Tibial nerve (tissue), 3 donors: ENCODE measurements at regions not wholly inside any gene's neighbourhood (a gene's known extent, or its start where the extent isn't known, plus 50 kb on each side); places are given as distances from the start of the nearest gene placed in this dataset.

Experiments
- POLR2A ChIP-seq, 2 donors: fragments of 450-650 bp; IDR thresholded peaks; one replicate each; pipeline ENCODE4 v1.6.1; 2017; ENCODE audit warnings: antibody characterized with exemption in 2 of 2, mild to moderate bottlenecking in 2 of 2, moderate library complexity in 2 of 2
- TF ChIP-seq, protein P1 (sequence below), 5 experiments: fragments of 200-600 bp in 3 of 5; fragments of 450-650 bp in 2 of 5; sonication (generic) in 3 of 5; IDR thresholded peaks; one replicate each; pipeline ENCODE4 v1.5.1; 2016 to 2019; ENCODE audit warnings: antibody characterized with exemption in 5 of 5, mild to moderate bottlenecking in 3 of 5, moderate library complexity in 2 of 5

DNA sequence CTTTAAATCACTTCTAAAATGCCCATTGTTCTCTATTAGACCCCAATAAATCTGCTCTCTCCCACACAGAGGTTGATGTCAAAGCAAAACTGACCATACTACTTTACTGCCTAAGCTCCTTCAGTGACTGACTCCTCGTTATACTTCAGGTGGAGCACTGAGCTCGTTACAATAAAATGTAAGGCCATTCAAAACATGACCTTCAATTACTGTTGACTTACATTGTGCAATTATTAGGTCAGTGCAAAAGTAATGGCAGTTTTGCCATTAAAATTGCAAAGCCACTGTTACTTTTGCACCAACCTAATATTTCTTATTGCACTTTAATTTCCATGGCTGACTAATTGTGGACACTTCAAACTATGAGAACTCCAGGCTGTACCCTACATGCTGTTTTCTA, 314.9 kb downstream of the MZT1 start:
- TF ChIP-seq, protein P1, sequence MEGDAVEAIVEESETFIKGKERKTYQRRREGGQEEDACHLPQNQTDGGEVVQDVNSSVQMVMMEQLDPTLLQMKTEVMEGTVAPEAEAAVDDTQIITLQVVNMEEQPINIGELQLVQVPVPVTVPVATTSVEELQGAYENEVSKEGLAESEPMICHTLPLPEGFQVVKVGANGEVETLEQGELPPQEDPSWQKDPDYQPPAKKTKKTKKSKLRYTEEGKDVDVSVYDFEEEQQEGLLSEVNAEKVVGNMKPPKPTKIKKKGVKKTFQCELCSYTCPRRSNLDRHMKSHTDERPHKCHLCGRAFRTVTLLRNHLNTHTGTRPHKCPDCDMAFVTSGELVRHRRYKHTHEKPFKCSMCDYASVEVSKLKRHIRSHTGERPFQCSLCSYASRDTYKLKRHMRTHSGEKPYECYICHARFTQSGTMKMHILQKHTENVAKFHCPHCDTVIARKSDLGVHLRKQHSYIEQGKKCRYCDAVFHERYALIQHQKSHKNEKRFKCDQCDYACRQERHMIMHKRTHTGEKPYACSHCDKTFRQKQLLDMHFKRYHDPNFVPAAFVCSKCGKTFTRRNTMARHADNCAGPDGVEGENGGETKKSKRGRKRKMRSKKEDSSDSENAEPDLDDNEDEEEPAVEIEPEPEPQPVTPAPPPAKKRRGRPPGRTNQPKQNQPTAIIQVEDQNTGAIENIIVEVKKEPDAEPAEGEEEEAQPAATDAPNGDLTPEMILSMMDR (IDR thresholded peaks at IDR 0.05): no peak
- TF ChIP-seq POLR2A (IDR thresholded peaks at IDR 0.05): no peak
